Suprapubic skin (tissue), 4 donors: ENCODE measurements at regions not wholly inside any gene's neighbourhood (a gene's known extent, or its start where the extent isn't known, plus 50 kb on each side); places are given as distances from the start of the nearest gene placed in this dataset.
"Not testable (repeated sequence)": the region's sequence is repeated elsewhere in the genome, so short reads cannot be mapped to it uniquely, and the experiment has no call there.

Source experiments
- DNase-seq, 2 donors: peaks; one replicate each; pipeline ENCODE4 v3.0.0-alpha.2; 2019; ENCODE audit warnings: low spot score in 2 of 2
- H3K27ac ChIP-seq: fragments of 200-600 bp; sonication (generic); one replicate; pipeline ENCODE4 v1.5.1; 2019
- H3K27me3 ChIP-seq: fragments of 200-600 bp; sonication (generic); one replicate; pipeline ENCODE4 v1.5.1; 2019
- H3K36me3 ChIP-seq: fragments of 200-600 bp; sonication (generic); one replicate; pipeline ENCODE4 v1.5.1; 2019
- H3K4me1 ChIP-seq: fragments of 200-600 bp; sonication (generic); one replicate; pipeline ENCODE4 v1.5.1; 2019
- H3K4me3 ChIP-seq: fragments of 200-600 bp; sonication (generic); one replicate; pipeline ENCODE4 v1.5.1; 2019; ENCODE audit warnings: mild to moderate bottlenecking
- H3K9me3 ChIP-seq: fragments of 200-600 bp; sonication (generic); one replicate; pipeline ENCODE4 v1.5.1; 2019
- CTCF ChIP-seq, 2 donors: fragments of 200-600 bp in 1 of 2; fragments of 450-650 bp in 1 of 2; sonication (generic) in 1 of 2; IDR thresholded peaks; one replicate each; pipeline ENCODE4 v1.5.1; 2016 to 2019; ENCODE audit warnings: antibody characterized with exemption in 2 of 2, mild to moderate bottlenecking in 1 of 2, moderate library complexity in 1 of 2
- EP300 ChIP-seq: sonication (generic); formaldehyde crosslinking; IDR thresholded peaks from one replicate; pipeline ENCODE4 v1.6.1; 2017; ENCODE audit warnings: antibody characterized with exemption
- POLR2A ChIP-seq, 2 donors: fragments of 450-650 bp; IDR thresholded peaks; one replicate each; pipeline ENCODE4 v1.6.1; 2017; ENCODE audit warnings: antibody characterized with exemption in 2 of 2, mild to moderate bottlenecking in 2 of 2, moderate library complexity in 2 of 2
- POLR2AphosphoS5 ChIP-seq, 3 donors: sonication (generic); formaldehyde crosslinking; IDR thresholded peaks; one replicate each; pipeline ENCODE4 v1.6.1; 2017; ENCODE audit warnings: antibody characterized with exemption in 3 of 3
- WGBS: methylation state at CpG from one replicate; pipeline ENCODE4 v1.1.5; 2018; 5-methylcytosine and 5-hydroxymethylcytosine counted together

GRCh38 chr15:38844736-38845135 lies 280.1 kb upstream of the RASGRP1 start:
- no peak overlapping the region for H3K27ac ChIP-seq
- H3K4me1 ChIP-seq = peaks cover 5% of the 10 kb centered on the region
- no peaks in the 10 kb centered on the region for H3K36me3 ChIP-seq
- no peak for DNase-seq
- 79% methylated on average over 1 of the region's 1 CpG for WGBS
- H3K27me3 ChIP-seq = no peaks in the 10 kb centered on the region
- no peak overlapping the region for H3K4me3 ChIP-seq
- TF ChIP-seq POLR2A (IDR thresholded peaks at IDR 0.05) (no peak), POLR2AphosphoS5 (IDR thresholded peaks at IDR 0.05) (no peak), EP300 (no peak), CTCF (IDR thresholded peaks at IDR 0.05) (no peak)
- no peaks in the 10 kb centered on the region for H3K9me3 ChIP-seq

- no peak for TF ChIP-seq POLR2A (IDR thresholded peaks at IDR 0.05)
- no peak for TF ChIP-seq EP300
- peaks cover 5% of the 10 kb centered on the region for H3K4me1 ChIP-seq
- no peak overlapping the region for H3K4me3 ChIP-seq
- DNase-seq = no peak
- no peaks in the 10 kb centered on the region for H3K36me3 ChIP-seq
- H3K9me3 ChIP-seq = no peaks in the 10 kb centered on the region
- H3K27me3 ChIP-seq = no peaks in the 10 kb centered on the region
- 46% methylated on average over 2 of the region's 2 CpGs for WGBS
- H3K27ac ChIP-seq = no peak overlapping the region
Observed at GRCh38 chr15:38846346-38846745, 281.7 kb upstream of the RASGRP1 start.

- WGBS = 82% methylated on average over 5 of the region's 5 CpGs
Observed at GRCh38 chr15:38847666-38848065, 283.1 kb upstream of the RASGRP1 start.

GRCh38 chr15:38849046-38849445 lies 284.4 kb upstream of the RASGRP1 start:
- Histone ChIP-seq H3K4me1 (no peaks in the 10 kb centered on the region), H3K36me3 (no peaks in the 10 kb centered on the region), H3K27ac (no peak overlapping the region), H3K9me3 (no peaks in the 10 kb centered on the region), H3K4me3 (no peak overlapping the region), H3K27me3 (no peaks in the 10 kb centered on the region)
- WGBS = 0% methylated on average over 1 of the region's 1 CpG
- no peak for DNase-seq
- no peak for TF ChIP-seq POLR2AphosphoS5 (IDR thresholded peaks at IDR 0.05)
- TF ChIP-seq EP300 = no peak
- TF ChIP-seq POLR2A (IDR thresholded peaks at IDR 0.05) = no peak
- no peak for TF ChIP-seq CTCF (IDR thresholded peaks at IDR 0.05)

More at GRCh38 chr15:38847666-38848065, 283.1 kb upstream of the RASGRP1 start:
- H3K9me3 ChIP-seq = no peaks in the 10 kb centered on the region
- TF ChIP-seq POLR2A (IDR thresholded peaks at IDR 0.05) (no peak), CTCF (IDR thresholded peaks at IDR 0.05) (no peak), POLR2AphosphoS5 (IDR thresholded peaks at IDR 0.05) (no peak), EP300 (no peak)
- no peak overlapping the region for H3K27ac ChIP-seq
- no peaks in the 10 kb centered on the region for H3K36me3 ChIP-seq
- H3K27me3 ChIP-seq = no peaks in the 10 kb centered on the region
- no peak for DNase-seq
- H3K4me3 ChIP-seq = no peak overlapping the region
- peaks cover 5% of the 10 kb centered on the region for H3K4me1 ChIP-seq

- WGBS = 95% methylated on average over 1 of the region's 1 CpG
- H3K27me3 ChIP-seq, H3K4me1 ChIP-seq: not testable (repeated sequence)
Observed at GRCh38 chr15:38852188-38852587, 287.6 kb upstream of the RASGRP1 start.

GRCh38 chr15:38853608-38854007 lies 289.0 kb upstream of the RASGRP1 start:
- peak overlapping the region; percentile 27 for H3K27ac ChIP-seq
- TF ChIP-seq CTCF (IDR thresholded peaks at IDR 0.05) = no peak
- TF ChIP-seq EP300 = no peak
- no peak for TF ChIP-seq POLR2AphosphoS5 (IDR thresholded peaks at IDR 0.05)
- no peak for TF ChIP-seq POLR2A (IDR thresholded peaks at IDR 0.05)
- H3K4me3 ChIP-seq = no peak overlapping the region
- H3K36me3 ChIP-seq = no peaks in the 10 kb centered on the region
- no peaks in the 10 kb centered on the region for H3K27me3 ChIP-seq
- DNase-seq = no peak
- H3K4me1 ChIP-seq = no peaks in the 10 kb centered on the region
- H3K9me3 ChIP-seq = no peaks in the 10 kb centered on the region
- 85% methylated on average over 1 of the region's 1 CpG for WGBS

More at GRCh38 chr15:38852188-38852587, 287.6 kb upstream of the RASGRP1 start:
- not testable (repeated sequence) for H3K4me3 ChIP-seq, H3K36me3 ChIP-seq, DNase-seq, H3K9me3 ChIP-seq, H3K27ac ChIP-seq
